ENCODE measurements at regions not wholly inside any gene's neighbourhood (a gene's known extent, or its start where the extent isn't known, plus 50 kb on each side); places are given as distances from the start of the nearest gene placed in this dataset.
A peak's percentile ranks its signal among the peaks of the same experiment; 100 is the strongest.

- TF ChIP-seq CUX1 (IDR thresholded peaks at IDR 0.05; ENCODE audit: insufficient replicate concordance, low read depth, low read length) (peak; percentile 17), MAX (IDR thresholded peaks at IDR 0.05; ENCODE audit: low read depth, low read length) (peak; percentile 76), ESRRA (IDR thresholded peaks at IDR 0.05; ENCODE audit: low read length) (peak; percentile 75), IKZF2 (IDR thresholded peaks at IDR 0.05) (peak; percentile 100), HDGF (IDR thresholded peaks at IDR 0.05) (peak; percentile 33; the same call in 1 of the 2 replicates), SIX5 (IDR thresholded peaks at IDR 0.05; ENCODE audit: low read depth, low read length, severe bottlenecking) (no peak), MTA2 (IDR thresholded peaks at IDR 0.05; ENCODE audit: low read depth) (peak; percentile 98), LARP7 (IDR thresholded peaks at IDR 0.05) (peak; percentile 28; the same call in 1 of the 2 replicates), SPI1 (IDR thresholded peaks at IDR 0.05; ENCODE audit: borderline replicate concordance, insufficient read depth, low read depth, low read length) (no peak), RFX5 (IDR thresholded peaks at IDR 0.05; ENCODE audit: low read depth, low read length) (no peak), ZZZ3 (IDR thresholded peaks at IDR 0.05; ENCODE audit: control insufficient read depth, insufficient read length, low read depth) (no peak), SREBF1 (IDR thresholded peaks at IDR 0.05; ENCODE audit: low read length) (0 out of 2 replicates have a peak, but pooled peaks have one; percentile 38), ATF7 (IDR thresholded peaks at IDR 0.05; ENCODE audit: low read depth) (peak; percentile 97), POU2F2 (IDR thresholded peaks at IDR 0.05; ENCODE audit: borderline replicate concordance, low read depth, low read length) (peak; percentile 96), HSF1 (IDR thresholded peaks at IDR 0.05; ENCODE audit: low read depth, low read length) (no peak), FOXM1 (IDR thresholded peaks at IDR 0.05; ENCODE audit: low read depth, low read length) (peak; percentile 99), CBX5 (IDR thresholded peaks at IDR 0.05; ENCODE audit: low read depth) (0 out of 2 replicates have a peak, but pooled peaks have one; percentile 50), EGR1 (IDR thresholded peaks at IDR 0.05; ENCODE audit: borderline replicate concordance in 1 of 2, low read depth in 2 of 2, low read length in 2 of 2) (no peak; a peak in 1 of 3 replicates)
- TF ChIP-seq, protein P1, sequence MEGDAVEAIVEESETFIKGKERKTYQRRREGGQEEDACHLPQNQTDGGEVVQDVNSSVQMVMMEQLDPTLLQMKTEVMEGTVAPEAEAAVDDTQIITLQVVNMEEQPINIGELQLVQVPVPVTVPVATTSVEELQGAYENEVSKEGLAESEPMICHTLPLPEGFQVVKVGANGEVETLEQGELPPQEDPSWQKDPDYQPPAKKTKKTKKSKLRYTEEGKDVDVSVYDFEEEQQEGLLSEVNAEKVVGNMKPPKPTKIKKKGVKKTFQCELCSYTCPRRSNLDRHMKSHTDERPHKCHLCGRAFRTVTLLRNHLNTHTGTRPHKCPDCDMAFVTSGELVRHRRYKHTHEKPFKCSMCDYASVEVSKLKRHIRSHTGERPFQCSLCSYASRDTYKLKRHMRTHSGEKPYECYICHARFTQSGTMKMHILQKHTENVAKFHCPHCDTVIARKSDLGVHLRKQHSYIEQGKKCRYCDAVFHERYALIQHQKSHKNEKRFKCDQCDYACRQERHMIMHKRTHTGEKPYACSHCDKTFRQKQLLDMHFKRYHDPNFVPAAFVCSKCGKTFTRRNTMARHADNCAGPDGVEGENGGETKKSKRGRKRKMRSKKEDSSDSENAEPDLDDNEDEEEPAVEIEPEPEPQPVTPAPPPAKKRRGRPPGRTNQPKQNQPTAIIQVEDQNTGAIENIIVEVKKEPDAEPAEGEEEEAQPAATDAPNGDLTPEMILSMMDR (IDR thresholded peaks at IDR 0.05 in 2 of 3, conservative IDR thresholded peaks at IDR 0.05 in 1 of 3; ENCODE audit: control insufficient read depth in 2 of 3, extremely low read depth in 1 of 3, insufficient read depth in 1 of 3, low read depth in 3 of 3, low read length in 3 of 3): no peak
- TF ChIP-seq, protein P2, sequence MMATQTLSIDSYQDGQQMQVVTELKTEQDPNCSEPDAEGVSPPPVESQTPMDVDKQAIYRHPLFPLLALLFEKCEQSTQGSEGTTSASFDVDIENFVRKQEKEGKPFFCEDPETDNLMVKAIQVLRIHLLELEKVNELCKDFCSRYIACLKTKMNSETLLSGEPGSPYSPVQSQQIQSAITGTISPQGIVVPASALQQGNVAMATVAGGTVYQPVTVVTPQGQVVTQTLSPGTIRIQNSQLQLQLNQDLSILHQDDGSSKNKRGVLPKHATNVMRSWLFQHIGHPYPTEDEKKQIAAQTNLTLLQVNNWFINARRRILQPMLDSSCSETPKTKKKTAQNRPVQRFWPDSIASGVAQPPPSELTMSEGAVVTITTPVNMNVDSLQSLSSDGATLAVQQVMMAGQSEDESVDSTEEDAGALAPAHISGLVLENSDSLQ (IDR thresholded peaks at IDR 0.05): no peak
Measured at GRCh38 chr3:197394464-197395321, 96.3 kb upstream of the DLG1 start (continued).

Measured in GM12878 (cell line).